ENCODE measurements at regions not wholly inside any gene's neighbourhood (a gene's known extent, or its start where the extent isn't known, plus 50 kb on each side); places are given as distances from the start of the nearest gene placed in this dataset.

- no peak for TF ChIP-seq POLR2AphosphoS5 (IDR thresholded peaks at IDR 0.05; ENCODE audit: low read depth, low read length)
- no peak for TF ChIP-seq REST (IDR thresholded peaks at IDR 0.05; ENCODE audit: insufficient read depth in 1 of 2, low read depth in 2 of 2, low read length in 2 of 2)
- TF ChIP-seq SIN3A (IDR thresholded peaks at IDR 0.05; ENCODE audit: borderline replicate concordance, insufficient read depth, low read length), result no peak
These were observed 316.5 kb upstream of the ZMIZ1 start for GRCh38 chr10:78752221-78752620.
